GM12872 (cell line): ENCODE measurements at regions not wholly inside any gene's neighbourhood (a gene's known extent, or its start where the extent isn't known, plus 50 kb on each side); places are given as distances from the start of the nearest gene placed in this dataset.

Experiments used
- TF ChIP-seq, protein P1 (sequence below): IDR thresholded peaks from 3 replicates; pipeline ENCODE4 v1.5.1; 2011; ENCODE audit warnings: low read depth, mild to moderate bottlenecking, low read length, moderate library complexity; ENCODE audit not compliant: insufficient read depth

DNA sequence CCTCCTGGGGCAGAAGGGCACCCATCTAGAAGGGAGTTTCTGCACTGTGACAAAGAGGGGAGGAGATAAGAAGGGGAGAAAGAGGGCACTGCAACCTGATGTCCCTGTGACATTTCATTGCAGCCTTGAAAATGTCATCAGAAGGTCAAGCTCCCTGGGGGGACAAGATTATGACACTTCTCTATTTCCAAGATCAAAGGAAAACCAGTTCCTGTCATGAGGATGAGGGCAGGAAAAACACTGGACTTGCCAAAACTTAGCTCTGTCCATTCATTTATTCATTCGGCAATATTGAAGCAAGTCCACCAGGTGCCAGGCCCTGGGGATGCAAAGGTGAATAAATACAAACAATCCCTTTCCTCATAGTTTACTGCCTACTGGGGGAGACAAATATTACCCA lies 138.4 kb upstream of the CDKN3 start:
- TF ChIP-seq, protein P1, sequence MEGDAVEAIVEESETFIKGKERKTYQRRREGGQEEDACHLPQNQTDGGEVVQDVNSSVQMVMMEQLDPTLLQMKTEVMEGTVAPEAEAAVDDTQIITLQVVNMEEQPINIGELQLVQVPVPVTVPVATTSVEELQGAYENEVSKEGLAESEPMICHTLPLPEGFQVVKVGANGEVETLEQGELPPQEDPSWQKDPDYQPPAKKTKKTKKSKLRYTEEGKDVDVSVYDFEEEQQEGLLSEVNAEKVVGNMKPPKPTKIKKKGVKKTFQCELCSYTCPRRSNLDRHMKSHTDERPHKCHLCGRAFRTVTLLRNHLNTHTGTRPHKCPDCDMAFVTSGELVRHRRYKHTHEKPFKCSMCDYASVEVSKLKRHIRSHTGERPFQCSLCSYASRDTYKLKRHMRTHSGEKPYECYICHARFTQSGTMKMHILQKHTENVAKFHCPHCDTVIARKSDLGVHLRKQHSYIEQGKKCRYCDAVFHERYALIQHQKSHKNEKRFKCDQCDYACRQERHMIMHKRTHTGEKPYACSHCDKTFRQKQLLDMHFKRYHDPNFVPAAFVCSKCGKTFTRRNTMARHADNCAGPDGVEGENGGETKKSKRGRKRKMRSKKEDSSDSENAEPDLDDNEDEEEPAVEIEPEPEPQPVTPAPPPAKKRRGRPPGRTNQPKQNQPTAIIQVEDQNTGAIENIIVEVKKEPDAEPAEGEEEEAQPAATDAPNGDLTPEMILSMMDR = no peak

DNA sequence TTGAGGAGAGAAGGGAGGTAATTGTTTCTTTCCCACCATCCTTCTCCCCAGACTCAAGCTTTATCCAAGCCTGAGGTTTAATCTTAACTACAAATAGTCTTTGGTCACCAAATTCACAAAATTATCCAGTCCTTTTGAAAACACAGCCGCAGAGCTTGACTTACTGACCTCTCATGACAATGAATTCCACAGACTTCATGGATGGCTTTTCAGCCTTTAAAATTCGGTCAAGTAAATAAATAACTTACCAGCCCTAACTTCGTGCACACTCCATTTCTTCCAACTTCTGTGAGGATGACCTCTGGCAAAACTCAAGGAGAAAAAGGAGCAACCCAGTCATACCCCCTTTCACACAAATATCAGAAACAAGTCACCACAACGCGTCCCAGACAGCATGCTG lies 137.0 kb upstream of the CDKN3 start:
- TF ChIP-seq, protein P1 = no peak

DNA sequence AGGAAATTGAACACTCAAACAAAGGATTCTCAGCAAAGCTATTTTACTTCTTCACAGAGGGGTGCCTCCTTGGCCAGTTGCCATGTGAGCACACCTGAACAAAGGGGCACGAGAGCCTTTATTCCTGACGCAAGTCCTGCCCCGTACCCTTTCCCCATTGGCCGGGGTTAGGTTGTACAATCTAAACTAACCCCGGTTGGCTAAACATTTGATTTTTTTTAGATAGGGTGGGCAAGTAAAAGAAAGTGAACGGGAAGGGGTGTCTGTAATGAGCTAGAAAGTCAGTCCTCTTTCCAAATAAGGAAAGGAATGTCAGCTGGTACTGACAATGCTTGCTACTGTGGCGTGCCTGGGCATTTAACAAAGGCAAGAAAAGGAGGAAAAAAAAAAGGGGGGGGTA lies 135.5 kb upstream of the CDKN3 start:
- TF ChIP-seq, protein P1 = no peak

DNA sequence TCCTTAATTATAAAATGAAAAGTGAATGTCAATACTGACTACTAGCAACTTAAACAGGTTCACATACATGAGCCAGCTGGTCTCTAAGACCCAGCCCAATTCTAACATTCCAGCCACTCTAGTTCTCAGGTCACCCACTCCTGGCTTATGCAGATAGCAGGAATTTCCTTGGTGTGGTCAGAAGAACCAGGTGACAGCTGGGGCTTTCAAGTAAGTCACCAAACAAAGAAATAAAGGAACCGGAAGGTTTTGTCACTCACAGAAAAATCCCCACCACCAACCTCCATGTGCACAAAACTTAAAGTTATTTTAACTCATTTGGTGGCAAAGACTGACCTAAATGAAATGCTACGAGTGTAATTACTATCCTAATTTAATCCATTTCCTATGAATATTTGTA lies 129.6 kb upstream of the CDKN3 start:
- TF ChIP-seq, protein P1 = no peak

DNA sequence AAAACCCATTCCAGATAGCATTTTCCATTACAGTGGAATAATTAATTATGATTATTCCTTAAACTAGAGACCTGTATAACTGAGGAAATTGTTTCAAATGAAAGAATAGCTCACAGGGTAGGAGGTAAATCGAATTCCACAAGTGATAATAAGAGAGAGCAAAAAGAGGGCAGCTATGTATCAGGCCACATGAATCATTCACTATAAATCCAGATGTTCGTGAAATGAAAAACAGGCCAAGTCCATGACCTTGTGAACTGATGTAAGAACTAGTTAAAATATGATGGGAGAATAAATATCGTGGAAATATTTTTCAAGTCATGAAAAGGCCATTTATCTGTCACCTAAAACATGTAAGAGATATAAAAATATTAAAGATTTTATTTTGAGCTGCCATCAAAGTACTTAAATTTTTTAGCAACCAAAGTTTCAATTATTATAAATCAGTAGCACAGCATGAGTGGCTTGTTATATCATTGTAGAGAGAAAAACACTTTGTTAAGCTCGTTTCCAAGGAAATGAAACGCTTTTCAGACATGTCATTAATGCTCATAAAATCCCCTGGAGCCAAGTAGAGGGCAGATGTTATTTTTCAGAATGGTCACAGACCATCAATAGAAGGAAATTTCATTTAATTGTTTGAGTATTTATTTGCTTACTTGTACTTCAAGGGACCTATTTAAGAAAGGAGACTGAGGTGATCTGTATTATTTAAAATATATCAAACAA lies 120.6 kb upstream of the CDKN3 start:
- TF ChIP-seq, protein P1 = no peak

DNA sequence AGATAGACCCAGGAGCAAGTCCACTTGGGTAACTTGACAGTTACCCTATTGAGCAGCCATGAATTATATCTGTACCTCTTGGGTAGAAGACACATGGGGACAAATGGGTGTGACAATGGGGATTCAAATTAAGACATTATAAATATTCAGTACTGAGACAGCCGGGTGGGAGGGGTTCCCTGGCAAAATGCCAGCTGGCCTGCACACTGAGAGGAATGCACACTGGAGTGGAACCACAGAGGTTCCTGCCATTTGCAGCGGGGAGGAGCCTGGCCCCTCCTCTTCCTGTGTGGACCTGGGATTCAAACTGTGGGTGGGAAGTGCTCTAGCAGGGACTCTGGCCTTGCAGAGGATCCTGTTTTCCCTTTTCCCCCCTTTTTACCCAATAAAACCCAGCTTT lies 118.7 kb upstream of the CDKN3 start:
- TF ChIP-seq, protein P1 = no peak

DNA sequence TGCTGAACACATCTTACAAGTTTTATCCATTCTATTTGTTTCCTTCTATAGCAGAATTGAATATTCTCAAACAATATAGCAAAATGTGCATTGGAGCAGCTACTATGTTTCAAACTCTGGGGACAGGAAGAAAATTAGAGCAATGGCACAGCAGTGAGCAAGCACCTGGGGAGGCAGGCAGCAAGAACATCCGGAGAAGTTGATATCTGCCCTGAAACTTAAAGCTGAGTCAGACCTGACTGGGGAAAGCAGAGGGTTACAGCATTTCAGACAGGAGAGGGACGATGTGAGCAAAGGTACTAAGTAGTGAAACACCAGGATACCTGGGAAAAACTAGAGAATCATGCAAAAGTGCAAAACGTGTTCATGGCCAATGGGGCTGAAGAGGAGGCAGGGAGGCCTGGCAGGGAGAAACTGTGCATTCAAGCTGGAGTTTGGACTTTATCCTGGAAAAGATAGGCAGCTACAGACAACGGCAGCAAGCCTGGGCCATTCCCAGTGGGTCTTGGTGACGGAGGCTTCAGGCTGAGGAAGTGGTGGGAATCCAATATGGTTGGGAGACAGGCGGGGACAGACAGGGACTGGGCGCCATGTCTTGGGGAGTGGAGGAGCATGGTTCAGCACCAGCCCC lies 118.0 kb upstream of the CDKN3 start:
- TF ChIP-seq, protein P1 = no peak
